ENCODE measurements at regions not wholly inside any gene's neighbourhood (a gene's known extent, or its start where the extent isn't known, plus 50 kb on each side); places are given as distances from the start of the nearest gene placed in this dataset.

- TF ChIP-seq EZH2 (IDR thresholded peaks at IDR 0.05; ENCODE audit: low read depth, unreplicated experiment): no peak
- no peak for TF ChIP-seq REST (IDR thresholded peaks at IDR 0.05; ENCODE audit: unreplicated experiment)
- no peak for TF ChIP-seq POLR2AphosphoS5 (IDR thresholded peaks at IDR 0.05; ENCODE audit: low read depth)
- no peak for TF ChIP-seq CTCF (conservative IDR thresholded peaks at IDR 0.05; ENCODE audit: low read depth in 2 of 2)
- TF ChIP-seq ETS1 (IDR thresholded peaks at IDR 0.05): no peak
- TF ChIP-seq ZNF114 (CRISPR knock-in tag; IDR thresholded peaks at IDR 0.05): no peak
Measured at GRCh38 chr18:75477900-75478299, 50.4 kb upstream of the SMIM21 start.

Measured in GM23338 (cell line).